Type B pancreatic cell (in vitro differentiated cells): ENCODE measurements at regions not wholly inside any gene's neighbourhood (a gene's known extent, or its start where the extent isn't known, plus 50 kb on each side); places are given as distances from the start of the nearest gene placed in this dataset.

Experiments used
- DNase-seq: peaks from one replicate; pipeline ENCODE4 v3.0.0; 2021; ENCODE audit warnings: mixed read lengths; ENCODE audit not compliant: unreplicated experiment; ENCODE audit errors: extremely low spot score
- H3K27ac Mint-ChIP-seq: 2 replicates; pipeline ENCODE4 v1.8.0; 2021; ENCODE audit warnings: mild to moderate bottlenecking, mixed read lengths
- H3K27me3 Mint-ChIP-seq: 2 replicates; pipeline ENCODE4 v1.8.0; 2021; ENCODE audit warnings: mixed read lengths
- H3K36me3 Mint-ChIP-seq: 2 replicates; pipeline ENCODE4 v1.8.0; 2021; ENCODE audit warnings: mixed read lengths
- H3K4me1 Mint-ChIP-seq: one replicate; pipeline ENCODE4 v1.8.0; 2021; ENCODE audit warnings: mixed read lengths; ENCODE audit not compliant: unreplicated experiment
- H3K4me3 Mint-ChIP-seq: 2 replicates; pipeline ENCODE4 v1.8.0; 2021; ENCODE audit warnings: mild to moderate bottlenecking, mixed read lengths
- H3K9me3 Mint-ChIP-seq: 2 replicates; pipeline ENCODE4 v1.8.0; 2021; ENCODE audit warnings: mixed read lengths
- CTCF ChIP-seq: fragments of 200-600 bp; sonication (generic); conservative IDR thresholded peaks from 2 replicates; pipeline ENCODE4 v1.5.0; 2021; ENCODE audit warnings: antibody characterized with exemption, mild to moderate bottlenecking

- TF ChIP-seq CTCF: no peak
- no peaks in the 10 kb centered on the region for H3K36me3 Mint-ChIP-seq
- no peak for DNase-seq
- no peaks in the 10 kb centered on the region for H3K27me3 Mint-ChIP-seq
- no peak overlapping the region for H3K27ac Mint-ChIP-seq
- H3K4me1 Mint-ChIP-seq: peaks cover 4% of the 10 kb centered on the region
- H3K9me3 Mint-ChIP-seq: no peaks in the 10 kb centered on the region
- no peak overlapping the region for H3K4me3 Mint-ChIP-seq
Observed at GRCh38 chr1:2875707-2876561, 74.4 kb upstream of the TTC34 start.

DNA sequence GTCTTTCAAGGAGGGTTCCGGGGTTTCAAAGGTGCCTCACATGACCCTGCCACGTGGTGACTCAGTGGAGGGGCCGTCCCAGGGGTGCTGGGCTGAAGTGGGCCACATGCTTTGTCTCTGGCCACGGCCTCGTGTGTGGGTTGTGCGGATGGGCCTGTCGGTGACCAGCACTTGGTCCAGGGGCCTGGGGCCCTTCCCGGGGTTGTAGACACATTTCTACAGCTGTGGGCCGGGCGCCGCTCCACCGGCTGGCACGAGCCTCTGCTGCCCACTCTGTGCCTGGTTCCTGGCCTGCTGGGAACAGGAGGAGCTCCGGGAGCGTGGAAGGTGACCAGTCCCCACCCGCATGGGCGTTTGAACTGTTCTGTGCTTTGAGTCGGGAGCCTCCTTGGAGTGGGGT is 75.4 kb upstream of the TTC34 start:
- H3K36me3 Mint-ChIP-seq: no peaks in the 10 kb centered on the region
- H3K27ac Mint-ChIP-seq: no peak overlapping the region
- H3K4me3 Mint-ChIP-seq: no peak overlapping the region

DNA sequence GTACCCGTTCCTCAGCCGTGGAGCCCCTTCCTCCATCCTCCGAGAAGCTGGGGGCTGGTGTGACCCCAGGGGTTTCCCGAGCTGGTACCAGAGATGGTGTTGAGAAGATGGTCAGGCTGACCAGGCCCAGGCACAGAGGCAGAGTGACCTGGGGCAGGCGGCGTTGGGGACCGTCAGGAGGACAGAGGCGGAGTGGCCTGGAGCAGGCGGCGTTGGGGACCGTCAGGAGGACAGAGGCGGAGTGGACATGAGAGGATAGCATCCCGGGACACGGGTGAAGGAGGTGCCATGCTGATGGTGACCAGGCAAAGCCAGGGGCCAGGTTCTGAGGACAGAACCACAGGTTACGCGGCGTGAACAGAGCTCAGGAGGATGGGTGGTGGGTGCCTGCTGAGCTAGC is 75.9 kb upstream of the TTC34 start:
- H3K27ac Mint-ChIP-seq: no peak overlapping the region
- no peak for DNase-seq
- peaks cover 4% of the 10 kb centered on the region for H3K4me1 Mint-ChIP-seq
- no peak for TF ChIP-seq CTCF
- no peaks in the 10 kb centered on the region for H3K27me3 Mint-ChIP-seq
- no peaks in the 10 kb centered on the region for H3K9me3 Mint-ChIP-seq
- H3K4me3 Mint-ChIP-seq: no peak overlapping the region
- no peaks in the 10 kb centered on the region for H3K36me3 Mint-ChIP-seq

More for the DNA sequence above, 75.4 kb upstream of the TTC34 start:
- no peak for TF ChIP-seq CTCF
- Mint-ChIP-seq H3K4me1 (peaks cover 4% of the 10 kb centered on the region), H3K27me3 (no peaks in the 10 kb centered on the region), H3K9me3 (no peaks in the 10 kb centered on the region)
- no peak for DNase-seq

DNA sequence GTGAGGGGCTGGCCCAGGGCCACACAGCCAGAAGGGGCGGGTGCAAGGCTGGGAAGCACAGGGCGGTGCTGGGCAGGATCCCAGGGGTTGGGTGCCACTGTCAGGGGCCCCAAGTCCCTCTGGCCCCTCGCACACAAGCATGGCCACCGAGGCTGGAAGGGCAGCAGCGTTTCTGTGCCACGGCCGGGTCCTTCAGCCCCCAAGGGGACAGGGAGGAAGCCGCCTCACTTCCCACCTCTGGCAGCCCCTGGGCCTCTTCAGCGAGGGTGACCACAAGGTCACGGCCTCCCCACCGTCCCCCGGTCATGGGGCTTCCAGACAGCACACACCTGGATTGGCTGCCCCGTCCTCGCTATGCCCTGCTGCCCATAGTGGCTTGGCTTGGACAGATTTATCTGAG is 77.1 kb upstream of the TTC34 start:
- no peak overlapping the region for H3K27ac Mint-ChIP-seq
- no peak for DNase-seq
- no peaks in the 10 kb centered on the region for H3K36me3 Mint-ChIP-seq
- H3K4me3 Mint-ChIP-seq: no peak overlapping the region
- H3K27me3 Mint-ChIP-seq: no peaks in the 10 kb centered on the region
- H3K9me3 Mint-ChIP-seq: no peaks in the 10 kb centered on the region
- no peak for TF ChIP-seq CTCF
- peaks cover 4% of the 10 kb centered on the region for H3K4me1 Mint-ChIP-seq

DNA sequence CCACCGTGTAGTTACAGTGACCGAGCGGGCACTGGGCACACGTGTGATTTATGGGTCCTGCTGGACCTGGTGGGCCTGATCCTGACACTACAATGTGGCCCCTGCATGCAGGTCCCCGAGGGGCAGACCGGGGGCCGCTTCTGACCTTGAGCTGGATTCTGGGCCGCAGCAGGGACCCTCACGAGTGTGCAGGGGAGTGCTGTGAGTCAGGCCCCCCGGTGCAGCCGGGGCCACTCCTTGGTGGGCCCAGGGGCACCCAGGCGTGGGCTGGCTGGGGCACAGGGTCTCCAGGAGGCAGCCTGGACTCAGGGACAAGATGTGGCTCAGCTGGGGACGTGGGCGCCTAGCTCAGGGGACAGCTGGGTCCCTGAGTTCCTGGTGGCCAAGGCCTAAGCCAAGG is 77.5 kb upstream of the TTC34 start:
- no peak for TF ChIP-seq CTCF
- no peak for DNase-seq

More for the DNA sequence above, 77.5 kb upstream of the TTC34 start:
- H3K27me3 Mint-ChIP-seq: no peaks in the 10 kb centered on the region
- H3K36me3 Mint-ChIP-seq: no peaks in the 10 kb centered on the region
- no peaks in the 10 kb centered on the region for H3K9me3 Mint-ChIP-seq
- no peak overlapping the region for H3K4me3 Mint-ChIP-seq
- H3K4me1 Mint-ChIP-seq: peaks cover 4% of the 10 kb centered on the region
- no peak overlapping the region for H3K27ac Mint-ChIP-seq
